Fibroblast of mammary gland (primary cell): ENCODE measurements at regions not wholly inside any gene's neighbourhood (a gene's known extent, or its start where the extent isn't known, plus 50 kb on each side); places are given as distances from the start of the nearest gene placed in this dataset.

ENCODE experiments used
- DNase-seq: peaks from one replicate; pipeline ENCODE4 v3.0.0-alpha.2; 2010; ENCODE audit warnings: low read depth
- H3K4me3 ChIP-seq: 2 replicates; pipeline ENCODE4 v1.5.1; 2011; ENCODE audit warnings: low read depth, mild to moderate bottlenecking, low read length, moderate library complexity; ENCODE audit not compliant: control insufficient read depth
- TF ChIP-seq, protein P1 (sequence below): conservative IDR thresholded peaks from 2 replicates; pipeline ENCODE4 v1.5.1; 2011; ENCODE audit warnings: low read depth, low read length, inconsistent platforms; ENCODE audit not compliant: control insufficient read depth, insufficient read depth

DNA sequence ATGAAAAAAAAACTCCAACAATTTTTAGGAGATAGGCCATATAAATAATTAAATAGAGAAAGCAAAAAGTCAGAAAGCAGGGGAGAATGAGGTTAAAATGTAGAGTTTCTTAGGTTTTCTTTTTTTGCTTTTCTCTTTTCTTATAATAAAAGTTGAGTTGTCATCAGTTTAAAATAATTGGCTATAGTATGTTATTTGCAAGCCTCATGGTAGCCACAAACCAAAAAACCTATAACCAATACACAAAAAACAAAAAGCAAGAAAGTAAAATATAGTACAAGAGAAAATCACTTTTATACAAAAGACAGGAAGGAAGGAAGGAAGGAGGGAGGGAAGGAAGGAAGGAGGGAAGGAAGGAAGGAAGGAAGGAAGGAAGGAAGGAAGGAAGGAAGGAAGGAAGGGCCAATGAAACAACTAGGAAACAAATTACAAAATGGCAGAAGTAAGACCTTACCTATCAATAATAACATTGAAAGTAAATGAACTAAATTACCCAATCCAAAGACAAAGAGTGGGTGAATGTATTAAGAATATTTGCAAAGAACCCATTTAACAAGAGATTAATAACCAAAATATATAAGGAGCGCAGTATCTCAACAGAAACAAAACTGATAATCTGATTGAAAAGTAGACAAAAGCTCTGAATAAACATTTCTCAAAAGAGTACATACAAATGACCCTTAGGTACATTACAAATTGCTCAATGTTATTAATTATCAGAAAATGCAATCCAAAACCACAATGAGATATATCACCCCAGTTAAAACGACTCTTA is 541.3 kb upstream of the LRRTM4 start:
- DNase-seq, result no peak
- TF ChIP-seq, protein P1, sequence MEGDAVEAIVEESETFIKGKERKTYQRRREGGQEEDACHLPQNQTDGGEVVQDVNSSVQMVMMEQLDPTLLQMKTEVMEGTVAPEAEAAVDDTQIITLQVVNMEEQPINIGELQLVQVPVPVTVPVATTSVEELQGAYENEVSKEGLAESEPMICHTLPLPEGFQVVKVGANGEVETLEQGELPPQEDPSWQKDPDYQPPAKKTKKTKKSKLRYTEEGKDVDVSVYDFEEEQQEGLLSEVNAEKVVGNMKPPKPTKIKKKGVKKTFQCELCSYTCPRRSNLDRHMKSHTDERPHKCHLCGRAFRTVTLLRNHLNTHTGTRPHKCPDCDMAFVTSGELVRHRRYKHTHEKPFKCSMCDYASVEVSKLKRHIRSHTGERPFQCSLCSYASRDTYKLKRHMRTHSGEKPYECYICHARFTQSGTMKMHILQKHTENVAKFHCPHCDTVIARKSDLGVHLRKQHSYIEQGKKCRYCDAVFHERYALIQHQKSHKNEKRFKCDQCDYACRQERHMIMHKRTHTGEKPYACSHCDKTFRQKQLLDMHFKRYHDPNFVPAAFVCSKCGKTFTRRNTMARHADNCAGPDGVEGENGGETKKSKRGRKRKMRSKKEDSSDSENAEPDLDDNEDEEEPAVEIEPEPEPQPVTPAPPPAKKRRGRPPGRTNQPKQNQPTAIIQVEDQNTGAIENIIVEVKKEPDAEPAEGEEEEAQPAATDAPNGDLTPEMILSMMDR, result no peak
- H3K4me3 ChIP-seq, result no peak overlapping the region

DNA sequence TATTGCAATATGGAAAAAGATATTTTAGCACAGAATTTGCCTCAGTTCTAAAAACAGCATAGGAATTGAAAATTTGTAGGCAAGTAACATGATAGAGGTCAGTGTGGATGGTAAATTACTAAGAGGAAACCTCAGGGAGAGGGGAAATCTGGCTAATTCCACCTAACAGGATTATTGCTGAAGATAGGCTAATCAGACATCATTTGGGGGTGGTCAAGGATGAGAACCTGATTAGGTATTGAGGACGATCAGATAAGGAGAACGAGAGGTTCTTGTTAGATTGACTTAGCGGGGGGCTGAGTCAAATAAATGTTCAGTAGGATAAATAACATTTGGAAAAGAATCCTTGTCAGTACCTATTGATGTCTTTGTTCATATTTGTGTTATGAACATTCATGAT is 543.2 kb upstream of the LRRTM4 start:
- H3K4me3 ChIP-seq, result no peak overlapping the region
- DNase-seq, result no peak
- TF ChIP-seq, protein P1, result no peak

DNA sequence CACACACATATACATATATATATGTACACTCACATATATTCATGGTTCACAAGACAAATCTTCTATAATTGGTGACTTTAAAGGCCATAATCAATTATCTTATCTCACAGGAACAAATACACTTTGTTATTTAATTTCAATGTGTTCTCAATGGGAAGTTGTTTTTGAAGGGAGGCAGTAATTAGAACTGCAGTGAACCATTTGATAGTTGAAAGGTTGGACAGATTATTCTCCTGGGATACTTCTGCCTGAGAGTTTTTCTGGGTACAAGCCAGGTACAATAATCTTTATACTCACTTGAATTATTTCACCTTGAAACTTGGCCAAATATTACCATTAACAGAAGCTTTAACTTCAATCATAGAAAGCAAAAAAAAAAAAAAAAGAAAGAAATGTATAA is 546.6 kb upstream of the LRRTM4 start:
- DNase-seq, result no peak

DNA sequence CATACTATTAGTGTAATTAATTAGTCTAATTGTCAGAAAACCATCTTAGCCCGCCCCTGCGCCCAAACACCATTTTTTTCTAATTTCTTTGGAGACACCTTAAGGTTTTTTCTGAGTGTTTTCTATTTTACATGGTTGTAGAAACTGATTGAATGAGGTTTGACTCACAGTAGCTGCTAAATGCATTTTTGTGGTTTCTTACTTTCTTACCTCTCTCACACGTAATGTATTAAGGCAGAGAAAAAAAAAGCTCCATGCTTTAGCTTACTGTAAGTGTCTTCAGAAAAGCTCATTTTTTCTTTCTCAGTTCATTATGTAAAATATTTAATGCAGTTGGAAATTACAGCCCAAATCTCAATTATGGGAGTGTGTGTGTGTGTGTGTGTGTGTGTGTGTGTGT is 548.5 kb upstream of the LRRTM4 start:
- TF ChIP-seq, protein P1, result no peak
- no peak overlapping the region for H3K4me3 ChIP-seq
- DNase-seq, result no peak

More for the DNA sequence above, 546.6 kb upstream of the LRRTM4 start:
- TF ChIP-seq, protein P1, result no peak
- H3K4me3 ChIP-seq, result no peak overlapping the region

DNA sequence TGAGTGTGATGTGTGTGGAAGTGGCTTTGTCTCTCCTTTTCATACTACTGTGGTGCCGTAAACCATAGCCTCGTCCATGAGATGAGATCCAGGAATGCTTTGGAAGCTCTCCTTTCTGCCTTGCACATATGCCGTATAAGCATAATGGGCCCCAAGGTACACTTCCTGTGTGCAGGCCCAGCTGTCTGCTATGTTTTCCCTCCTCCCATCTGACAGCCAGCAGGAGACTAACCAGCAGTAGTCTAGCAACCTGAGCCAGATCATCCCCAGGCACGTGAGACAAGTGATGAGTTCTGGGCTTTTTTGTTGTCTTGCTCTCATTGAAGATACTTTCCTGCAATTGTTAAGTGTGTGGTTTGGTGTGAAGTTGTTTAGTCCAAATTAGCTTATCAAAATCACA is 555.5 kb upstream of the LRRTM4 start:
- TF ChIP-seq, protein P1, result no peak
- no peak for DNase-seq
- no peak overlapping the region for H3K4me3 ChIP-seq

DNA sequence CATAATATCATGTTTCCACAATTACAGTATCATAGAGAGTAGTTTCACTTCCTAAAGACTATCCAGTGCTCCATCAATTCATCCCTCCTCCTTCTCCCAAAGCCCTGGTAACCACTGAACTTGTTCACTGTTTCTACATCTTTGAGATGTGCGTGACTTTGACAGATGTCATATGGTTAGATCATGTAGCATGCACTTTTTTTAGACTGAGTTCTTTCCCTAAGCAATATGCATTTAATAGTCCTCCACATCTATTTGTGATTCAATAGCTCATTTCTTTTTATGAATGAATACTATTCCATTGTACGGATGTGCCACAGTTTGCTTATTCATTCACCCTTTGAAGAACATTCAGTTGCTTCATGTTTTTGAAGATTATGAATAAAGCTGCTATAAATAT is 560.4 kb upstream of the LRRTM4 start:
- no peak for DNase-seq
- TF ChIP-seq, protein P1, result no peak
- H3K4me3 ChIP-seq, result no peak overlapping the region

DNA sequence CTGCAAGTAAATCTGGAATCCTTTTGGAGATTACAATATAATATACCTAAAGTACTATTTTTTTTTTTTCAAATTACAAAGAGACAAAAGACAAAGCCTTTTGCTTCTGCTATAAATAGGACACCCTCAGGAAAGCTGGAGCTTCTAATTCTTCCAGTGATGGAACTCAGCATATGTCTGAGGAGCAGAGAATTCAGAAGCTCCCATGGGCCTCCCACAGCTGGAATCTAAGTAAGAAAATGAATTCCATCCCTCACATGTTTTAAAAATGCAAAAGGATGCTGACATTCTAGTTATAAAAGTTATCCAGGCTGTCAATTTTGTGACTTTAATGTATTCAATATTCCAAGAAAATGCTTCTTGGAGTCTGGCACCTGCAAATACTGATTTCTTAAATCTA is 571.3 kb upstream of the LRRTM4 start:
- no peak overlapping the region for H3K4me3 ChIP-seq
- TF ChIP-seq, protein P1, result no peak

More for the DNA sequence above, 571.3 kb upstream of the LRRTM4 start:
- DNase-seq, result no peak
